ENCODE measurements at regions not wholly inside any gene's neighbourhood (a gene's known extent, or its start where the extent isn't known, plus 50 kb on each side); places are given as distances from the start of the nearest gene placed in this dataset.
"Not testable (repeated sequence)": the region's sequence is repeated elsewhere in the genome, so short reads cannot be mapped to it uniquely, and the experiment has no call there.

GRCh38 chr2:160731415-160731814, 237.8 kb upstream of the RBMS1 start:
- TF ChIP-seq ZNF274 (IDR thresholded peaks at IDR 0.05; ENCODE audit: low read depth, low read length) = no peak
- H3K4me3 ChIP-seq (ENCODE audit: low read length) = no peak overlapping the region

DNA sequence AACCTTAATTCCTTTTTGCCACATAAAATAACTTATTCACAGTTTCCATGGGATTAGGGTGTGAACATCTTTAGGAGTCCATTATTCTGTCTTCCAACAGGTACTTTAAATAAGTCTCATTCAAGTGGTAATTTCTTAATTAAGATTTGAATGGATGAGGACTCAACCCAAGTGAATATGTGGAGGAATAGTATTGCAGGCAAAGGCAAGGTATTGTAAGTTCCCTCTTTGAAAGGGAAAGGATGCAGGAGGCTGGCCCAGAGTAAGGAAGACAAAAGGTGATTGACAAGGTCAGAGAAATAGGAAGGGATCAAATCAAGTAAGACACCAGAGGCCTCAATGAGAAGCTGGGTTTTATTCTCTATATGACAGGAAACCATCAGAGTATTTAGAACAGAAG, 238.2 kb upstream of the RBMS1 start:
- no peak for TF ChIP-seq ZNF274 (IDR thresholded peaks at IDR 0.05; ENCODE audit: low read depth, low read length)
- no peak overlapping the region for H3K4me3 ChIP-seq (ENCODE audit: low read length)

- TF ChIP-seq ZNF274 (IDR thresholded peaks at IDR 0.05; ENCODE audit: low read depth, low read length) = no peak
- H3K4me3 ChIP-seq (ENCODE audit: low read length) = no peak overlapping the region
Measured at GRCh38 chr2:160735696-160736095, 242.1 kb upstream of the RBMS1 start.

DNA sequence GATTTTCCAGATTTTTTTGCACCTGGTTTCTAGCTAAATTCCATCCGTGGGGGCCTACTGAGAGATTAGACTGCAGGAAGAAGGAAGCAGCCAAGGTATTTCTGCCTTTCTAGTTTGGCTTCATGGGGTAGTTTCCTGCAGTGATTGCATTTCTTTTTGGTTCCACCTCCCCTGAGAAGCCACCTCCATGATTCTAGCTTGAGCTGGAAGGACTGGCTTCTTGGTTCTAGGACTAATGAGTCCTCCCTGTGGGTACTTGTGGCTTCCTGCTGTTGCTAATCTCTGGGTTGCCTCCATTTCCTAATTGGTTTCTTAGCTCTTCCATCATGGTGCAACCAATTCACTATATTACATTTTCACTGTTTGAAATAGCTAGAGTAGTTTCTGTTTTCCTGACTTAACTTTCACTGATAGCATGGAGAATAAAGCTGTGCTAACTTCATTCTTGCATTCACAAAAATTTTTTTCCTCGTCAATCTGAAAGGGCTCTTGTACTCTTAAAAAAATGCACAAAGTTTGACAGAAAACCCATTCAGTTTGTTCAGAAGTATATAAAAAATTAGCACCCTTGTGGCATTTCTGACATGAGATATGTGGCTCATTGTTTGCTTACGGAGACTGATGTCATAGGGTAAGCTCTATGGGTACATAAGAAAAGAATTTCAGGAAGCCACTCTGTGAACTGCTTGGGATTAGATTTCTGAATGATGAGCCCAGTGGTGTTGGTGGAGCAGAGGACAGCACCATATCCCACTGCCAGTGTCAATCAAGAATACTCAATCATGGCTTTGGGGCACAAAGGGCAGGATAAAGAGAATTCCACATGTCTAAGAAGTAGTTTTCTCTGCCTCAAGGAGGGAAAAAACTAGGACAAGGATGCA, 242.8 kb upstream of the RBMS1 start:
- no peak for TF ChIP-seq ZNF274 (IDR thresholded peaks at IDR 0.05; ENCODE audit: low read depth, low read length)
- H3K4me3 ChIP-seq (ENCODE audit: low read length) = no peak overlapping the region

- H3K4me3 ChIP-seq (ENCODE audit: low read length) = no peak overlapping the region
- no peak for TF ChIP-seq ZNF274 (IDR thresholded peaks at IDR 0.05; ENCODE audit: low read depth, low read length)
Measured at GRCh38 chr2:160737247-160737646, 243.6 kb upstream of the RBMS1 start.

DNA sequence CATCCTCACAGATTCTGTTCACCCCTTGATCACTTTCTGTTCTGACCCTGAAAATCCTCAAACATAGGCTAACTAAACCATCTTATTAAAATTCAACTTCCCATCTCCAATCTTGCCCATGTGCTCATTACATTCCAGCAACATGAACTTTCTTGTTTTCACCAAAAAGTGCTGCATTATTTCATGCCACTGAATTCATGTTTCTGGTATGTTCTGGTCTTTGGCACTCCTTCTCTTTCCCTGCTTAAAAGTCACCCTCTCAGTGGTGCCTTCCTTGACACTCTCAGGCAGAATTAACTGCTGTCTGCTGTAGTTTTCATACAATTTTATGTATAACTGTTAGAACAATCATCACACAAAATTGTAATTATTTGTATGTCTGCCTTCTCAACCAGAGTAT, 247.7 kb upstream of the RBMS1 start:
- H3K4me3 ChIP-seq (ENCODE audit: low read length) = no peak overlapping the region

GRCh38 chr2:160741815-160742214, 248.2 kb upstream of the RBMS1 start:
- TF ChIP-seq ZNF274 (IDR thresholded peaks at IDR 0.05; ENCODE audit: low read depth, low read length) = no peak

More for the DNA sequence above, 247.7 kb upstream of the RBMS1 start:
- no peak for TF ChIP-seq ZNF274 (IDR thresholded peaks at IDR 0.05; ENCODE audit: low read depth, low read length)

DNA sequence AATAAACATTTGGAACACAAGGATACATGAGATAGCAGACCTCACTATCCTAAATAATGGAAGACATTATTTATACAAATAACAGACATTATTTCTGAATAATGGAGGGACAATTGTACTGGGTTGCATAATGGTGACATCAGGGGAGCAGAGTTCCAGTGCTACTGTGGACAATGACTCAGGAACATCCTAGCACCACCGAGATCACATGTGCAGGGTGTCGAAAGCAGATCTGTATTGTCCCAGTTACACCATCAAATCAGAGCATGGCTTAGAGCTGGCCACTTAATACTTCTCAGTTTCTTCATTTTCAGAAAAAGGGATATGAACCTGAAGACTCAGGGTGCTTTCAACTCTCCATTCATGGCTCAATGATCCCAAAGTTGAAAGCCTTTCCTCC, 249.1 kb upstream of the RBMS1 start:
- no peak for TF ChIP-seq ZNF274 (IDR thresholded peaks at IDR 0.05; ENCODE audit: low read depth, low read length)
- no peak overlapping the region for H3K4me3 ChIP-seq (ENCODE audit: low read length)

More at GRCh38 chr2:160741815-160742214, 248.2 kb upstream of the RBMS1 start:
- H3K4me3 ChIP-seq (ENCODE audit: low read length) = no peak overlapping the region

GRCh38 chr2:160747501-160748170, 254.0 kb upstream of the RBMS1 start:
- no peak overlapping the region for H3K4me3 ChIP-seq (ENCODE audit: low read length)
- no peak for TF ChIP-seq ZNF274 (IDR thresholded peaks at IDR 0.05; ENCODE audit: low read depth, low read length)

- TF ChIP-seq ZNF274 (IDR thresholded peaks at IDR 0.05; ENCODE audit: low read depth, low read length) = no peak
Measured at GRCh38 chr2:160751021-160751420, 257.4 kb upstream of the RBMS1 start.

DNA sequence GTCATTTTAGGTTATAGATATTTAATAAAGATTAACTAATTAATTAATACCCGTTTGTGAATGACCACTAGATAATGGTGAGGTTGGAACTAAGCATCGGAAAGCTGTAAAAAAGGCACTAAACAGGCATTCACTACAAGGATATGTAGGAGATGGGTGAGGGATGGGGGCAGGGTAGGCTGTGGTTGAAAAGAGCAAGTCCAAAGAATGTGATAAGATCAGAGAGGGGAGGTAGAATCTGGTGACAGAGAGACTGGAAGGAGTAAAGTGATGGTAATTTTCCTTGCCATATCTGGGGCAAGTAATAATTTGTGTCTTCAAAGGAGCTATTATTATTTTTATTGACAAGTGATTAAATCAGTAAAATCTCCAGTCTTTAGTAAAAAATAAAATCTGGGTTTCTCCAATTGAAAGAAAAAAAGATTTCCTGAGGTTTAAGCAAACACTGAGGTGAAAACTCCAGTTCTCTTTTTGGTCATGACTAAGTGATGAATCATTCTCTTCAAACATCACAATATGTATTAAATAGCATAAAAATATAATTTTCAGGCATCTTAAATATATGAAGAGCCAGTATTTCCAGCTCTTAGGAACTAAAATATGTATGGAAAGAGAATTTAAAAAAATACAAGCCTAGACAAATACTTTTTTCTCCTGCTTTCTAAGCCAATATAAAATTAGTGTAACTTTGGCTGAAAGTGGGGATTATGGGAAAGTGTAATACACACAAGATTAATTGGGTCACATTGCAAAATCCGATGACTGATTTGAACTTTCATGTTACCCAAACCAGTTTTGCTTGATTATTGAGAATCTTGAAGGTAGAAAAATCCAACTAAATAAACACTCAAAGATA, 259.1 kb upstream of the RBMS1 start:
- no peak overlapping the region for H3K4me3 ChIP-seq (ENCODE audit: low read length)
- TF ChIP-seq ZNF274 (IDR thresholded peaks at IDR 0.05; ENCODE audit: low read depth, low read length) = no peak

More at GRCh38 chr2:160751021-160751420, 257.4 kb upstream of the RBMS1 start:
- no peak overlapping the region for H3K4me3 ChIP-seq (ENCODE audit: low read length)

DNA sequence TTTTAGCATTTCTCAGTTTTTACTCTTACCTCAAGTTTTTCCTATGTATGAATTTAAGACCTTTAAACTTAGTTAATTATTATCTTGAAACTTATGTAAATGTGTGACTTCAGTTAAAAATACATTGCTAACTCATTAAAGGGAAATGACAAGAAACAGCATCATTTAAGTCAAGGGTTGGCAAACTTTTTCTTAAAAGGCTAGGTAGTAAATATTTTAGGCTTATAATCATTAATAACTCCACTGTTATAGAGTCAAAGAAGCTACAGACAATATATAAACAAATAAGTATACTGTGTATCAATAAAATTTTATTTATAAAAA, 259.7 kb upstream of the RBMS1 start:
- no peak overlapping the region for H3K4me3 ChIP-seq (ENCODE audit: low read length)
- TF ChIP-seq ZNF274 (IDR thresholded peaks at IDR 0.05; ENCODE audit: low read depth, low read length) = no peak

DNA sequence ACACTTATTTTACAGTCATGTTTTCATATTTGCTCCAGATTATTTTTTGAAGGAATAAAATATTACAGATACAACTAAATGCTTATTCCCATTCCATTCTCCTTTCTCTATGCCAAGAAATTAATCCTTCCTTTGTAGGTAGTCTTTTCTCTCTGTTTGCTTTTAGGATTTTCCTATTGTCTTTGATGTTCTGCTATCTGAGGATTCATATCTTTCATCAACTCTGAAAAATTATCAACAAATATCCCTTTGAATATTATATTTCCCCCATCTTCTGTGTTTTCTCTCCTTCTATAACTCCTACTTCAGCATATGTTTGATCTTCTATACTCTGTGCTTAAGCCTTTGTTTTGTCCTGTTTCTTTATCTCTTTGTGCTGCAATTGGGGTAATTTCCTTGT, 260.4 kb upstream of the RBMS1 start:
- no peak for TF ChIP-seq ZNF274 (IDR thresholded peaks at IDR 0.05; ENCODE audit: low read depth, low read length)
- H3K4me3 ChIP-seq (ENCODE audit: low read length) = no peak overlapping the region

DNA sequence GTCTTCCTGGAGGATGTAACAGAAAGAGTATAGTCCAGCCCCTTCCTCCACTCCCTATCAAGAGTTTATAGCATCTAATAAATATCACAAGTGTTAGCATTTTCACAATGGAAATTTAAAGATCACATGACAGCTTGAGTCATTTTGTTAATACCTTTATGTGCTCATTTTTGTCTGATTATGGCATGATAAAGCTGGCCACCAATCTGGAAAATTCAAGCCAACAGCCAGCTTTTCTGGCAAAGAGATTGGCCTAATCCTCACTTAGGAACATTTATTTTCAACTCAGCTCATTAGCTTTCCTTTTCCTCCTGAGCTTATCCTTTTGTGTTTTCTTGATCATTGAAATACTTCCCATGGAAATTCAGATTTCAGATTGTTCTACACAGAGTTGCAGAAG, 262.9 kb upstream of the RBMS1 start:
- TF ChIP-seq ZNF274 (IDR thresholded peaks at IDR 0.05; ENCODE audit: low read depth, low read length) = no peak
- H3K4me3 ChIP-seq (ENCODE audit: low read length) = no peak overlapping the region

DNA sequence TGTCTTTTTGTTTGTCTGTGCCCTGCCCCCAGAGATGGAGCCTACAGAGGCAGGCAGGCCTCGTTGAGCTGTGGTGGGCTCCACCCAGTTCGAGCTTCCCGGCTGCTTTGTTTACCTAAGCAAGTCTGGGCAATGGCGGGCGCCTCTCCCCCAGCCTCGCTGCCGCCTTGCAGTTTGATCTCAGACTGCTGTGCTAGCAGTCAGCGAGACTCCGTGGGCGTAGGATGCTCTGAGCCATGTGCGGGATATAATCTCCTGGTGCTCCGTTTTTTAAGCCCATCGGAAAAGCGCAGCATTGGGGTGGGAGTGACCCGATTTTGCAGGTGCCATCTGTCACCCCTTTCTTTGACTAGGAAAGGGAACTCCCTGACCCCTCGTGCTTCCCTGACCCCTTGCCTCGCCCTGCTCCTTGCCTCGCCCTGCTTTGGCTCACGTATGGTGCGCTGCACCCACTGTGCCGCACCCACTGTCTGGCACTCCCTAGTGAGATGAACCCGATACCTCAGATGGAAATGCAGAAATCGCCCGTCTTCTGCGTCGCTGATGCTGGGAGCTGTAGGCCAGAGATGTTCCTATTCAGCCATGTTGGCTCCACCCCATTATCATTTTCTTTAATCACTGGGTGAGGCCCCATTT, 269.0 kb upstream of the RBMS1 start:
- H3K4me3 ChIP-seq (ENCODE audit: low read length) = not testable (repeated sequence)
